ENCODE measurements at regions not wholly inside any gene's neighbourhood (a gene's known extent, or its start where the extent isn't known, plus 50 kb on each side); places are given as distances from the start of the nearest gene placed in this dataset.
A peak's percentile ranks its signal among the peaks of the same experiment; 100 is the strongest.

DNA sequence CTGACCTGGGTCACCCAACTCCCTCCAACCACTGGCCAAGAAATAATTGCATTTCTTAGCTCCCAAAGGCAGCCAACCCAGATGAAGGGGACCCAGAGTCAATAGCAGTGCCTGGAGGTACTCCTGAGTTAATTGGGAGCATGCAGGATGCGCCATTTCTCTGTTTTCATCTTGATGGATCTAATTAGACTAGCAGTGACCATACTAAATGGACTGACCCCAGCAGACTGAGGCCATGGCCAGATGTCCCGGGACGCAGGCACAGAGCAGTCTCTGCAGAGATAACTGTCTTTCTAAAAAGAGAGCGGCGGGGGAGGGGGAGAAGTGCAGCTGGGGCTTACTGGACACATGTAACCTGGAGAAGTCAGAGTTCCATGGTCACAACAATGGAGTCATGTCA, 53.2 kb upstream of the CMKLR1 start:
- in situ Hi-C loops (cut with HindIII; ENCODE audit: low pct_unique_long_range_greater_than_20kb, low sequenced_read_pairs) (no loop called here), intact Hi-C loops (cut with micrococcal nuclease; ENCODE audit: unreplicated experiment) (no loop called here)
- no peaks in the 10 kb centered on the region for H3K4me1 ChIP-seq (ENCODE audit: control insufficient read depth, insufficient read depth, low read length)
- no peaks in the 10 kb centered on the region for H3K27me3 ChIP-seq (ENCODE audit: control insufficient read depth, insufficient read depth, low read length)
- POLR2A ChIA-PET, result no interaction called here
- H3K9me3 ChIP-seq (ENCODE audit: control insufficient read depth, insufficient read depth, low read depth, low read length), result no peaks in the 10 kb centered on the region
- H3K4me3 ChIP-seq (ENCODE audit: low read depth in 2 of 2, low read length in 2 of 2), result no peak overlapping the region
- DNase-seq (ENCODE audit: low read depth, low spot score), result no peak
- ATAC-seq, result no peak
- H3K36me3 ChIP-seq (ENCODE audit: control insufficient read depth, insufficient read depth, low read length), result no peaks in the 10 kb centered on the region
- TF ChIP-seq, protein P1, sequence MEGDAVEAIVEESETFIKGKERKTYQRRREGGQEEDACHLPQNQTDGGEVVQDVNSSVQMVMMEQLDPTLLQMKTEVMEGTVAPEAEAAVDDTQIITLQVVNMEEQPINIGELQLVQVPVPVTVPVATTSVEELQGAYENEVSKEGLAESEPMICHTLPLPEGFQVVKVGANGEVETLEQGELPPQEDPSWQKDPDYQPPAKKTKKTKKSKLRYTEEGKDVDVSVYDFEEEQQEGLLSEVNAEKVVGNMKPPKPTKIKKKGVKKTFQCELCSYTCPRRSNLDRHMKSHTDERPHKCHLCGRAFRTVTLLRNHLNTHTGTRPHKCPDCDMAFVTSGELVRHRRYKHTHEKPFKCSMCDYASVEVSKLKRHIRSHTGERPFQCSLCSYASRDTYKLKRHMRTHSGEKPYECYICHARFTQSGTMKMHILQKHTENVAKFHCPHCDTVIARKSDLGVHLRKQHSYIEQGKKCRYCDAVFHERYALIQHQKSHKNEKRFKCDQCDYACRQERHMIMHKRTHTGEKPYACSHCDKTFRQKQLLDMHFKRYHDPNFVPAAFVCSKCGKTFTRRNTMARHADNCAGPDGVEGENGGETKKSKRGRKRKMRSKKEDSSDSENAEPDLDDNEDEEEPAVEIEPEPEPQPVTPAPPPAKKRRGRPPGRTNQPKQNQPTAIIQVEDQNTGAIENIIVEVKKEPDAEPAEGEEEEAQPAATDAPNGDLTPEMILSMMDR (IDR thresholded peaks at IDR 0.05), result no peak
- TF ChIP-seq SIN3A (IDR thresholded peaks at IDR 0.05; ENCODE audit: borderline replicate concordance, insufficient read depth, low read depth, low read length) (no peak), POLR2AphosphoS5 (IDR thresholded peaks at IDR 0.05; ENCODE audit: low read depth, low read length) (no peak), TCF7L2 (IDR thresholded peaks at IDR 0.05; ENCODE audit: low read depth, low read length) (no peak)
- TF ChIP-seq, protein P2, sequence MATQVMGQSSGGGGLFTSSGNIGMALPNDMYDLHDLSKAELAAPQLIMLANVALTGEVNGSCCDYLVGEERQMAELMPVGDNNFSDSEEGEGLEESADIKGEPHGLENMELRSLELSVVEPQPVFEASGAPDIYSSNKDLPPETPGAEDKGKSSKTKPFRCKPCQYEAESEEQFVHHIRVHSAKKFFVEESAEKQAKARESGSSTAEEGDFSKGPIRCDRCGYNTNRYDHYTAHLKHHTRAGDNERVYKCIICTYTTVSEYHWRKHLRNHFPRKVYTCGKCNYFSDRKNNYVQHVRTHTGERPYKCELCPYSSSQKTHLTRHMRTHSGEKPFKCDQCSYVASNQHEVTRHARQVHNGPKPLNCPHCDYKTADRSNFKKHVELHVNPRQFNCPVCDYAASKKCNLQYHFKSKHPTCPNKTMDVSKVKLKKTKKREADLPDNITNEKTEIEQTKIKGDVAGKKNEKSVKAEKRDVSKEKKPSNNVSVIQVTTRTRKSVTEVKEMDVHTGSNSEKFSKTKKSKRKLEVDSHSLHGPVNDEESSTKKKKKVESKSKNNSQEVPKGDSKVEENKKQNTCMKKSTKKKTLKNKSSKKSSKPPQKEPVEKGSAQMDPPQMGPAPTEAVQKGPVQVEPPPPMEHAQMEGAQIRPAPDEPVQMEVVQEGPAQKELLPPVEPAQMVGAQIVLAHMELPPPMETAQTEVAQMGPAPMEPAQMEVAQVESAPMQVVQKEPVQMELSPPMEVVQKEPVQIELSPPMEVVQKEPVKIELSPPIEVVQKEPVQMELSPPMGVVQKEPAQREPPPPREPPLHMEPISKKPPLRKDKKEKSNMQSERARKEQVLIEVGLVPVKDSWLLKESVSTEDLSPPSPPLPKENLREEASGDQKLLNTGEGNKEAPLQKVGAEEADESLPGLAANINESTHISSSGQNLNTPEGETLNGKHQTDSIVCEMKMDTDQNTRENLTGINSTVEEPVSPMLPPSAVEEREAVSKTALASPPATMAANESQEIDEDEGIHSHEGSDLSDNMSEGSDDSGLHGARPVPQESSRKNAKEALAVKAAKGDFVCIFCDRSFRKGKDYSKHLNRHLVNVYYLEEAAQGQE (IDR thresholded peaks at IDR 0.05; ENCODE audit: insufficient read depth in 1 of 2, low read depth in 2 of 2, low read length in 1 of 2), result no peak
- no peak overlapping the region for H3K27ac ChIP-seq (ENCODE audit: low read length)
- no TSS peak for BruUV-seq (replicated peaks)
- CTCF ChIA-PET, result no interaction called here

DNA sequence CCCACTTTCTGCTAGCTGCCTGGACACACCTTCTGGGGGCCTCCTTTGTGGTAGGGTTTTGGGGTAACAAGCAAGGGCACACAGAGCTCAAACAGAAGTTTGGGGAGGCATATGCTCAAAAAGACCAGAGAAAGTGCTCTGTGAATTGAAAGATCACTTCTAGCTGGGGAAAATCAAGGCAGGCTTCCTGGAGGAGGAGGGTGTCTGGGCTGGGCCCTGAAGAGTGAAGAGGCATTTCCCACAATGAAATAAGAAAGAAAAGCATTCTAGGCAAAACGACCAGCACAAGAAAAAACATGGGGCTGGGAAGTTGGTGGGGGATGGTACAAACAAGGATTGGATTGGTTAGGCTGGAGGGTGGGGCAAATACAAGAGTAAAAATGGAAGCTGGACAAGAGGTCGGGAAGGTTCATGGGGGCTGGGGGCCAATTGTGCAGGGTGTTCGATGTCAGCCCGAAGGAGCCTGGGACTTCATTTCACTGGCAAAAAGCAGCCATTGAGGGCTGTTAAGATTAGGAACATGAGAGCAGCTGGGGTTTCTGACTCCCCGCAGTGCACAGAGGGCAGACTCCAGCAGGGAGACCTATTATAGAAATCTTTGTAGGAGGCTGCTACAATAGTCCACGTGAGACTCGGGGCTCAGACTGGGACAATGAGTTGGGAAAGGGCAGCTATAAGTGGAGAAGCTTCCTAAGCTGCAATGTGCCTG, 51.5 kb upstream of the CMKLR1 start:
- ATAC-seq (0 out of 2 replicates have a peak, but pooled peaks have one; percentile 12), DNase-seq (ENCODE audit: low read depth, low spot score) (no peak)
- intact Hi-C loops (cut with micrococcal nuclease; ENCODE audit: unreplicated experiment) (no loop called here), in situ Hi-C loops (cut with HindIII; ENCODE audit: low pct_unique_long_range_greater_than_20kb, low sequenced_read_pairs) (no loop called here)
- no peaks in the 10 kb centered on the region for H3K4me1 ChIP-seq (ENCODE audit: control insufficient read depth, insufficient read depth, low read length)
- H3K27ac ChIP-seq (ENCODE audit: low read length), result no peak overlapping the region
- H3K36me3 ChIP-seq (ENCODE audit: control insufficient read depth, insufficient read depth, low read length), result no peaks in the 10 kb centered on the region
- no TSS peak for BruUV-seq (replicated peaks)
- POLR2A ChIA-PET, result no interaction called here
- no peak for TF ChIP-seq SIN3A (IDR thresholded peaks at IDR 0.05; ENCODE audit: borderline replicate concordance, insufficient read depth, low read depth, low read length)
- TF ChIP-seq POLR2AphosphoS5 (IDR thresholded peaks at IDR 0.05; ENCODE audit: low read depth, low read length), result no peak
- TF ChIP-seq TCF7L2 (IDR thresholded peaks at IDR 0.05; ENCODE audit: low read depth, low read length), result no peak
- TF ChIP-seq, protein P2 (IDR thresholded peaks at IDR 0.05; ENCODE audit: insufficient read depth in 1 of 2, low read depth in 2 of 2, low read length in 1 of 2), result no peak
- TF ChIP-seq, protein P1 (IDR thresholded peaks at IDR 0.05), result no peak
- no peaks in the 10 kb centered on the region for H3K27me3 ChIP-seq (ENCODE audit: control insufficient read depth, insufficient read depth, low read length)
- no peak overlapping the region for H3K4me3 ChIP-seq (ENCODE audit: low read depth in 2 of 2, low read length in 2 of 2)
- CTCF ChIA-PET, result interaction anchor here (0.7 kb wide), 1 partner anchor 10 kb away, joined by 3 read pairs; no protein-coding TSS in a partner anchor
- no peaks in the 10 kb centered on the region for H3K9me3 ChIP-seq (ENCODE audit: control insufficient read depth, insufficient read depth, low read depth, low read length)
